ENCODE measurements at regions not wholly inside any gene's neighbourhood (a gene's known extent, or its start where the extent isn't known, plus 50 kb on each side); places are given as distances from the start of the nearest gene placed in this dataset.

GRCh38 chr17:71528210-71528609 is 592.6 kb upstream of the SOX9 start:
- TF ChIP-seq, protein P1, sequence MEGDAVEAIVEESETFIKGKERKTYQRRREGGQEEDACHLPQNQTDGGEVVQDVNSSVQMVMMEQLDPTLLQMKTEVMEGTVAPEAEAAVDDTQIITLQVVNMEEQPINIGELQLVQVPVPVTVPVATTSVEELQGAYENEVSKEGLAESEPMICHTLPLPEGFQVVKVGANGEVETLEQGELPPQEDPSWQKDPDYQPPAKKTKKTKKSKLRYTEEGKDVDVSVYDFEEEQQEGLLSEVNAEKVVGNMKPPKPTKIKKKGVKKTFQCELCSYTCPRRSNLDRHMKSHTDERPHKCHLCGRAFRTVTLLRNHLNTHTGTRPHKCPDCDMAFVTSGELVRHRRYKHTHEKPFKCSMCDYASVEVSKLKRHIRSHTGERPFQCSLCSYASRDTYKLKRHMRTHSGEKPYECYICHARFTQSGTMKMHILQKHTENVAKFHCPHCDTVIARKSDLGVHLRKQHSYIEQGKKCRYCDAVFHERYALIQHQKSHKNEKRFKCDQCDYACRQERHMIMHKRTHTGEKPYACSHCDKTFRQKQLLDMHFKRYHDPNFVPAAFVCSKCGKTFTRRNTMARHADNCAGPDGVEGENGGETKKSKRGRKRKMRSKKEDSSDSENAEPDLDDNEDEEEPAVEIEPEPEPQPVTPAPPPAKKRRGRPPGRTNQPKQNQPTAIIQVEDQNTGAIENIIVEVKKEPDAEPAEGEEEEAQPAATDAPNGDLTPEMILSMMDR (IDR thresholded peaks at IDR 0.05; ENCODE audit: poor library complexity): no peak
- TF ChIP-seq EZH2 (IDR thresholded peaks at IDR 0.05; ENCODE audit: borderline replicate concordance) (no peak), EZH2phosphoT487 (IDR thresholded peaks at IDR 0.05; ENCODE audit: low read depth, severe bottlenecking, unreplicated experiment) (no peak)

Data from hepatocyte (in vitro differentiated cells).